ENCODE measurements at regions not wholly inside any gene's neighbourhood (a gene's known extent, or its start where the extent isn't known, plus 50 kb on each side); places are given as distances from the start of the nearest gene placed in this dataset.

DNA sequence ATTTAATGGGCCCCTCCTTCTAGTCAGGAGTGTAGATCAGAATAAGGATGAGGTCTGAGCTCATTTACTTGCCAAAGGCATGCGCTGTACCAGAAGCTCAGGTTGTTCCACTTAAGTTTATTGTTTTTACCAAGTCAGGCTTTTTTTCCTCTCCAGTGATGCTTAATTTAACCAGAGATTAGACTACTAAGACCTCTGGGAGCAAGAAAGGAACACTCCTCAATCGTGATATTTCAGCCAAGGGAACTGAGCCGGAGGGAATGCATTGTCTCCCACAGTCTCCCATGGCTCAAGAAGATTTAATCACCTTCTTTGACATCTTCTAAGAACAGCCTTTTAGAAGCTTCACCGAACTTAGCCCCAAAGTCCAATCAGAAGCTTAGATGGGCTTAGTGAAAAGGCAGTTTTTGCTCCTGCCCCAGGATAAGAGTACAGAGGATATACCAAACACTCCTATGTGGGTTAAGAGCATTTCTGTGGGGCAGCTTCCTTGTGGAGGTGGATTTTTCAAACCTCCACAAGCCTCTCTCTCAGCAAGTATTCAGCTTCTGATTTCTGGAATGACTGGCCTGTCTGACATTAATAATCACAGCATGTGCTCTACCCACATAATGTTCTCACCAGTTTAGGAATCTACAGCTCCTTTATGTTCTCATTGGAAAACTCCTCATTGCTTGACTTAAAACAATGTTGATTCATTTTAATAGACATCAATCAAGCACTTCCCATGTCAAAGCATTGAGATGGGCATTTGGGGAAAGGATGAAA lies 322.7 kb downstream of the SUCLA2 start:
- Histone ChIP-seq H3K27ac (ENCODE audit: low read depth in 2 of 2, low read length in 2 of 2) (no peak overlapping the region), H3K9me3 (ENCODE audit: control insufficient read depth in 2 of 2, low read length in 2 of 2) (no peaks in the 10 kb centered on the region), H3K9ac (ENCODE audit: low read depth in 1 of 2, low read length in 2 of 2) (no peak overlapping the region), H3K27me3 (ENCODE audit: control insufficient read depth in 2 of 2, insufficient read depth in 2 of 2, low read length in 2 of 2) (no peaks in the 10 kb centered on the region), H3K4me1 (ENCODE audit: control insufficient read depth in 2 of 2, insufficient read depth in 2 of 2, low read length in 2 of 2) (no peaks in the 10 kb centered on the region), H3K36me3 (ENCODE audit: control insufficient read depth in 2 of 2, insufficient read depth in 2 of 2, low read length in 2 of 2) (no peaks in the 10 kb centered on the region), H3K4me3 (ENCODE audit: low read length in 2 of 2) (no peak overlapping the region)

DNA sequence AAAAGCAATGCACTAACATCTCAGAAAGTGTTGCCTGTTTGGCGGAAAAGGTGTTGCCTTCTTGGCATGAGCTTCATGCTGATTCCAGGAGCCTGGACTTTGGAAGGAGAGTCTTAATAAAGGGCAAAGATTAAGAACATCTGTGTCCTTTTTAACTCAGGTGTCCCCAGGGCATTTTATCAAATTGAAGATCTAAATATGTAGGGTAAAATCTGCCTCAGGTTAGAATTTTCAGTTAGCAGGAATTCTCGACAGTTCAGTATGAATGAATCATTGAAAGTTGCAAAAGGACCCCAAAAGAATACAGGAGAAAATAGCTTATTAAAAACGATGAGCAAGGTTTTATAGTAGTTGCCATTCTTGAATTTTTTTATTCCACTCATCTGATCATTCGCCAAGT lies 325.2 kb downstream of the SUCLA2 start:
- Histone ChIP-seq H3K27me3 (ENCODE audit: control insufficient read depth in 2 of 2, insufficient read depth in 2 of 2, low read length in 2 of 2) (no peaks in the 10 kb centered on the region), H3K4me3 (ENCODE audit: low read length in 2 of 2) (no peak overlapping the region), H3K9me3 (ENCODE audit: control insufficient read depth in 2 of 2, low read length in 2 of 2) (no peaks in the 10 kb centered on the region), H3K9ac (ENCODE audit: low read depth in 1 of 2, low read length in 2 of 2) (no peak overlapping the region), H3K4me1 (ENCODE audit: control insufficient read depth in 2 of 2, insufficient read depth in 2 of 2, low read length in 2 of 2) (no peaks in the 10 kb centered on the region), H3K36me3 (ENCODE audit: control insufficient read depth in 2 of 2, insufficient read depth in 2 of 2, low read length in 2 of 2) (no peaks in the 10 kb centered on the region), H3K27ac (ENCODE audit: low read depth in 2 of 2, low read length in 2 of 2) (no peak overlapping the region)

DNA sequence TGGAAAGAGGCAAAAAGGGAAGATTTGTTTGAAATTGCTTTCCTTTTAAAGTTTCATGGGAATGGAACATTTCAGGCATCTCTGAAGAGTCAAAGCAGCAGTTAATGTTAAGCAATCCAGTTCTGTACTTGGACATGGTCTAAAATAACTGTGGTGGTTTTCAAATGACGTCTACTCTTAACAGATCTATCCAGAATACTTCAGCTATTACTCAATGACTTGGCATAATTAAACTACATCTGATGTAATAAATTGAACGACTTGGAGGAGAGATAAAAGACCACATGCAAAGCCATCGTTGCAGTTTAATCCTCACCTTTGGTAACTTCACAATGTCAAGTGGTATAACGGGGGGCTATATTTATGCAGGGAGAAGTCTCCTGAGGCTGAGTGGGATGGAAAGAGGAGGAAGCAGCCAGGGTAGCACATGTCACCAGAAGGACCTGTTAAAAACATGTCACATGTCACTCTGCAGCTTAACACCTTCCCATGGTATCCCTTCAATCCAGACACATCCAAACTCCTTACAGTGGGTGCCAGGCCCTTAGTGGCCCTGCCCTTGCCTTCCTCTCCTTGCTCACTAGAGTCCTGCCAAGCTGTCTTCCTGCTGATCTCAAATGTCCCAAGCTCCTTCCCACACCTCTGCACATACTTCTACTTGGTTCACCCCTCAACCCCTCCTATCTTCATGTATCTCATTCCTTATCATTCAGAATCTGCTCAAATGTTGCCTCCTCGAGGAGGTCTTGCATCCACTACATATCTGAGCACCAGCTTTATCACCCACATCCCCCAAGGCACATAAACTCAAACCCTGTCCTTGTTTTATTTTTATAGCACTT lies 327.8 kb downstream of the SUCLA2 start:
- H3K4me3 ChIP-seq (ENCODE audit: low read length in 2 of 2) = no peak overlapping the region
- H3K36me3 ChIP-seq (ENCODE audit: control insufficient read depth in 2 of 2, insufficient read depth in 2 of 2, low read length in 2 of 2) = no peaks in the 10 kb centered on the region
- H3K4me1 ChIP-seq (ENCODE audit: control insufficient read depth in 2 of 2, insufficient read depth in 2 of 2, low read length in 2 of 2) = no peaks in the 10 kb centered on the region
- no peak overlapping the region for H3K27ac ChIP-seq (ENCODE audit: low read depth in 2 of 2, low read length in 2 of 2)
- no peak overlapping the region for H3K9ac ChIP-seq (ENCODE audit: low read depth in 1 of 2, low read length in 2 of 2)
- no peaks in the 10 kb centered on the region for H3K9me3 ChIP-seq (ENCODE audit: control insufficient read depth in 2 of 2, low read length in 2 of 2)
- no peaks in the 10 kb centered on the region for H3K27me3 ChIP-seq (ENCODE audit: control insufficient read depth in 2 of 2, insufficient read depth in 2 of 2, low read length in 2 of 2)

DNA sequence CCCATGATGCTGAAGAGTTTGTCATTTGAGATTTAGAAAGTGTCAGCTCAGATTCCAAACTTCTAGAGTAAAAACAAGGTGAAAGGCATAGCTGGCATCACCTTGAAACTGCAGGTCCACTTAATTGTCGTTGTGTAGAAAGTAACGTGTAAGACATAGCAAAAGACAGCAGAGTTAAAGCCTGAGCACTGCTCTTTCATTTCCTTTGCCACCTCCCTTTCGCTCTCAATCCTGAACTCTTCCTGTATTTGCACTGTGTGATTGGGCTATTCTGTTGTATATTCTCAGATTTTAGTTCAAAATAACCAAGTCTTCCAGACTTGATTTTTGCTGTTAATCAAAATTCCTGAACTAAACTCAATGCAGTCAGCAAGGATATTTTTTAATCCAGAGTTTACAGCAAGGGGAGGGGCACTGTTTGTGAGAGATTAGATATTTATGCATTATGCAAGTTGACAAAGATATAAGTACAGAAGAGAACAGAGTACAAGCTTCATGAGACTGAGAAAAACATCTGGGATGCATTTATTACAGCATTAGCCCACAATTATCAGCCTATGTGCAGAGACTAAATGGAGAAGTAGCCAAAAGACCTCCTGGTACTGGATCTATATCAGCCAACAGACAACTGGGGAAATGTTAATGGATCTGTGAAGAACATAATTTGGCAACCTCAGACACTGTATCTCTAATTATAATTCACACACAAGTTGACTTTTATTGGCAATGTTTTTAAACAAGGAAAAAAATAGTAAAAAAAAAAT lies 328.6 kb downstream of the SUCLA2 start:
- no peaks in the 10 kb centered on the region for H3K4me1 ChIP-seq (ENCODE audit: control insufficient read depth in 2 of 2, insufficient read depth in 2 of 2, low read length in 2 of 2)
- H3K9ac ChIP-seq (ENCODE audit: low read depth in 1 of 2, low read length in 2 of 2) = no peak overlapping the region
- H3K27me3 ChIP-seq (ENCODE audit: control insufficient read depth in 2 of 2, insufficient read depth in 2 of 2, low read length in 2 of 2) = no peaks in the 10 kb centered on the region
- H3K27ac ChIP-seq (ENCODE audit: low read depth in 2 of 2, low read length in 2 of 2) = peak overlapping the region in 1 of 2 donors; percentile 42
- H3K36me3 ChIP-seq (ENCODE audit: control insufficient read depth in 2 of 2, insufficient read depth in 2 of 2, low read length in 2 of 2) = no peaks in the 10 kb centered on the region
- no peaks in the 10 kb centered on the region for H3K9me3 ChIP-seq (ENCODE audit: control insufficient read depth in 2 of 2, low read length in 2 of 2)
- no peak overlapping the region for H3K4me3 ChIP-seq (ENCODE audit: low read length in 2 of 2)

DNA sequence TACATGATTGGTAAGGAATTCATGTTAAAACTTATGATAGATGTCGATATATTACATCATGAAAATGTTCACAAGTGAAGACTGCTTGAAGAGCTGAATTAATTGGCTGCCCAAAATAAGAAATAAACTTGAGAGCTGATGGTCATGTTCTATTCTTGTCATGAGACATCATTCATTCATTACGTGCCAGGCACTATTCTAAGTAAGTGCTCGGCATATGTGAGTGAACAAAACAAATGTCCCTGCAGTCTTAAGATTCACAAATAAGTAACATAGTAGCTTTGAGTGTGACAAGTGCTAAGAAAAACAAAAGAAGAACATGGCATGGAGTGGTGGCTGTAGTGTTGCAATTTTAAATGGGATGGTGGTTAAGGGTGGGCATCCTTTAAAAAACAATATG lies 329.3 kb downstream of the SUCLA2 start:
- Histone ChIP-seq H3K9ac (ENCODE audit: low read depth in 1 of 2, low read length in 2 of 2) (no peak overlapping the region), H3K27me3 (ENCODE audit: control insufficient read depth in 2 of 2, insufficient read depth in 2 of 2, low read length in 2 of 2) (no peaks in the 10 kb centered on the region), H3K4me3 (ENCODE audit: low read length in 2 of 2) (no peak overlapping the region), H3K36me3 (ENCODE audit: control insufficient read depth in 2 of 2, insufficient read depth in 2 of 2, low read length in 2 of 2) (no peaks in the 10 kb centered on the region), H3K9me3 (ENCODE audit: control insufficient read depth in 2 of 2, low read length in 2 of 2) (no peaks in the 10 kb centered on the region), H3K27ac (ENCODE audit: low read depth in 2 of 2, low read length in 2 of 2) (no peak overlapping the region), H3K4me1 (ENCODE audit: control insufficient read depth in 2 of 2, insufficient read depth in 2 of 2, low read length in 2 of 2) (no peaks in the 10 kb centered on the region)

DNA sequence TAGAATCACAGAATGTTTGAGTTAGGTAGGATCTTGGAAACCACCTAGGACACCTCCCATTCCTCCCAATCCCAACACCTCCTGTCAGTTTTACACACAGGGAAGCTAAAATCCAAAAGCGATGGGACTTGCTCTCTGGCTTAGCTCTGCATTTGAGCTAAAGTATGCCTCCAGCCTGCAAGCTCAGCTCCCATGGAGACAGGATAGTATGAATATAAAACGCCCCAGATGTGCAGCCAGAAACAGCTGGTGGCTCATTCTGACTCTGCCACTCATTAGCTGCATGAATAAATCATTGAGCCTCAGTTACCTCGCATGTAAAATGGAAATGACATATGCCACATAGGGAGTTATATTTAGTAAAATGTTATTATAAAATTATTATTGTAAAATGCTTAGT lies 336.0 kb downstream of the SUCLA2 start:
- Histone ChIP-seq H3K9ac (ENCODE audit: low read depth in 1 of 2, low read length in 2 of 2) (no peak overlapping the region), H3K36me3 (ENCODE audit: control insufficient read depth in 2 of 2, insufficient read depth in 2 of 2, low read length in 2 of 2) (no peaks in the 10 kb centered on the region), H3K27me3 (ENCODE audit: control insufficient read depth in 2 of 2, insufficient read depth in 2 of 2, low read length in 2 of 2) (no peaks in the 10 kb centered on the region), H3K4me1 (ENCODE audit: control insufficient read depth in 2 of 2, insufficient read depth in 2 of 2, low read length in 2 of 2) (no peaks in the 10 kb centered on the region), H3K4me3 (ENCODE audit: low read length in 2 of 2) (no peak overlapping the region), H3K27ac (ENCODE audit: low read depth in 2 of 2, low read length in 2 of 2) (no peak overlapping the region), H3K9me3 (ENCODE audit: control insufficient read depth in 2 of 2, low read length in 2 of 2) (no peaks in the 10 kb centered on the region)

DNA sequence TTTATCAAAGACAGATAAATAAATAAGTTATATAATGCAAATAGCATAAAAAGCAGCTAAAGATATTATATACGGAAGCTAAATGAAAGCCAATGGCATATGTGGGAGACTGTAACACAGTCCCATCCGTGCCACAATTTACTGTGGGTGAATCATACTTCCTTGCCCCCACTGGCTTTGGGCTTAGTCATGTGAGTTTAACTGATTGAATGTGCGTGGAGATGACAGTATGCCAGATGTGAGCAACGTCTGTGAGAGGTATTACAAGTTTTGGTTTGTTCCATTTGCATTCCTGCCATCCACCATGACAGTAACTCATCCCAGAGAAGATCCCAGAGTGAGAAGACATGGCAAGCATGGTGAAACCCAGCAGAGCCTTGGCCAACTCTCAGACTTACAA lies 340.0 kb downstream of the SUCLA2 start:
- no peak overlapping the region for H3K9ac ChIP-seq (ENCODE audit: low read depth in 1 of 2, low read length in 2 of 2)
- H3K36me3 ChIP-seq (ENCODE audit: control insufficient read depth in 2 of 2, insufficient read depth in 2 of 2, low read length in 2 of 2) = no peaks in the 10 kb centered on the region
- no peak overlapping the region for H3K4me3 ChIP-seq (ENCODE audit: low read length in 2 of 2)
- no peak overlapping the region for H3K27ac ChIP-seq (ENCODE audit: low read depth in 2 of 2, low read length in 2 of 2)
- H3K4me1 ChIP-seq (ENCODE audit: control insufficient read depth in 2 of 2, insufficient read depth in 2 of 2, low read length in 2 of 2) = no peaks in the 10 kb centered on the region
- no peaks in the 10 kb centered on the region for H3K9me3 ChIP-seq (ENCODE audit: control insufficient read depth in 2 of 2, low read length in 2 of 2)
- H3K27me3 ChIP-seq (ENCODE audit: control insufficient read depth in 2 of 2, insufficient read depth in 2 of 2, low read length in 2 of 2) = no peaks in the 10 kb centered on the region

DNA sequence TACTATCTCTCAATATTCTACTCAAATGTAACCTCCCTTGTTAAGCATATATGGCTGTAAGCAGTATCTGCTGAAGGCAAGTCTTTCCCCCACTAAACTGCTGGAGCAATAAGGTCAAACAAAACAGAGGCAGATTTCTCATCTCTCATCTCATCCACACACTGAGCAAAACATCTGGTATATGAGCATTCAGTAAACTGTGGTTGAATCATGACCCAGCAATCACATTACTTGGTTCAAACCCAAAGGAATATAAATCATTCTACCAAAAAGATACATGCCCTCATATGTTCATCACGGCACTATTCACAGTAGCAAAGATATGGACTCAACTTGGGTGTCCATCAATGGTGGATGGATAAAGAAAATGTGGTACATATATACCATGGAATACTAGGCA lies 344.4 kb downstream of the SUCLA2 start:
- H3K36me3 ChIP-seq (ENCODE audit: control insufficient read depth in 2 of 2, insufficient read depth in 2 of 2, low read length in 2 of 2) = no peaks in the 10 kb centered on the region
- no peaks in the 10 kb centered on the region for H3K9me3 ChIP-seq (ENCODE audit: control insufficient read depth in 2 of 2, low read length in 2 of 2)
- no peaks in the 10 kb centered on the region for H3K27me3 ChIP-seq (ENCODE audit: control insufficient read depth in 2 of 2, insufficient read depth in 2 of 2, low read length in 2 of 2)
- no peaks in the 10 kb centered on the region for H3K4me1 ChIP-seq (ENCODE audit: control insufficient read depth in 2 of 2, insufficient read depth in 2 of 2, low read length in 2 of 2)
- no peak overlapping the region for H3K4me3 ChIP-seq (ENCODE audit: low read length in 2 of 2)
- H3K27ac ChIP-seq (ENCODE audit: low read depth in 2 of 2, low read length in 2 of 2) = no peak overlapping the region
- no peak overlapping the region for H3K9ac ChIP-seq (ENCODE audit: low read depth in 1 of 2, low read length in 2 of 2)

DNA sequence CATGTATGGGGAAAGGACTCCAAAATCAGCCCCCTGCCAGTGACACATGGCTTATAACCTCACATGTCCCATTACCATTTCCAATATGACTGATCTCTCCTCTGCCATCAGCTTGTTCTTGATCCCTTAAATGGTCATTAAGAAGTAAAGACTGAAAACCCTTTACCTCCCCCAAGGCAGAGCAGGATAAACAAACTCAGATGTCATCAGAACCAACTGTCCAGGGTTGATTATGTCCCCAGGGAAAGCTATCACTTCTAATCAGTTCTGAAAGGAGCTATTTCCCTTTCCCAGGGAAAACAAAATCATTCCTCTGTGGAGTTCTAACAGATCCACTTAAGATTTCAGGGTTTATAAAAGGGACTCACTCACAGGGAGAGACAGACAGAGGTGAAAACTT lies 350.9 kb downstream of the SUCLA2 start:
- Histone ChIP-seq H3K27me3 (ENCODE audit: control insufficient read depth in 2 of 2, insufficient read depth in 2 of 2, low read length in 2 of 2) (no peaks in the 10 kb centered on the region), H3K4me1 (ENCODE audit: control insufficient read depth in 2 of 2, insufficient read depth in 2 of 2, low read length in 2 of 2) (no peaks in the 10 kb centered on the region), H3K36me3 (ENCODE audit: control insufficient read depth in 2 of 2, insufficient read depth in 2 of 2, low read length in 2 of 2) (no peaks in the 10 kb centered on the region), H3K4me3 (ENCODE audit: low read length in 2 of 2) (no peak overlapping the region), H3K9me3 (ENCODE audit: control insufficient read depth in 2 of 2, low read length in 2 of 2) (no peaks in the 10 kb centered on the region), H3K9ac (ENCODE audit: low read depth in 1 of 2, low read length in 2 of 2) (no peak overlapping the region), H3K27ac (ENCODE audit: low read depth in 2 of 2, low read length in 2 of 2) (no peak overlapping the region)

DNA sequence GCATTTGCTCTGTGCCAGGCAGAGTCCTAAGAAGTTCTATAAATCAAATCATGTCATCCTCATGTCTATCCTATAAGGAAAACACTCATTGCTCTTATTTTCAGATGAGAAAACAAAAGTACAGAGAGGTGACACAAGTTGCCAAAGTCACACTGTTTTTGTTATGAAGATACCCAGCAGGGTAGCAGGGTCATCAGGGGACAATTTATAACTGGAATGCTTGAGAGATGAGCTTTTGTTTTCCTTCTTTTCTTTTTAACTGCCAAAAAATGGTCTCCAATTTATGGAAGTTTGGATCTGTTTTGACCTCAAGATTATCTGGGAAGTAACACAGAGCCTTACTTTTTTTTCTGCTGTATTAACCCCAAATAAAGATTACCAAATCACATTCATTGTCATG lies 354.1 kb downstream of the SUCLA2 start:
- Histone ChIP-seq H3K4me1 (ENCODE audit: control insufficient read depth in 2 of 2, insufficient read depth in 2 of 2, low read length in 2 of 2) (no peaks in the 10 kb centered on the region), H3K27me3 (ENCODE audit: control insufficient read depth in 2 of 2, insufficient read depth in 2 of 2, low read length in 2 of 2) (no peaks in the 10 kb centered on the region), H3K9ac (ENCODE audit: low read depth in 1 of 2, low read length in 2 of 2) (no peak overlapping the region), H3K4me3 (ENCODE audit: low read length in 2 of 2) (no peak overlapping the region), H3K9me3 (ENCODE audit: control insufficient read depth in 2 of 2, low read length in 2 of 2) (no peaks in the 10 kb centered on the region), H3K27ac (ENCODE audit: low read depth in 2 of 2, low read length in 2 of 2) (no peak overlapping the region), H3K36me3 (ENCODE audit: control insufficient read depth in 2 of 2, insufficient read depth in 2 of 2, low read length in 2 of 2) (no peaks in the 10 kb centered on the region)
